ENCODE measurements at regions not wholly inside any gene's neighbourhood (a gene's known extent, or its start where the extent isn't known, plus 50 kb on each side); places are given as distances from the start of the nearest gene placed in this dataset.

- no peak for TF ChIP-seq CTCF (IDR thresholded peaks at IDR 0.05)
- TF ChIP-seq POLR2A (IDR thresholded peaks at IDR 0.05) = peak in 1 of 4 donors; percentile 55
- TF ChIP-seq POLR2AphosphoS5 (IDR thresholded peaks at IDR 0.05) = peak; percentile 39 to 72
Measured at GRCh38 chr12:69024413-69024812, 91.4 kb upstream of the CPM start.
